HEK293 (cell line): ENCODE measurements at regions not wholly inside any gene's neighbourhood (a gene's known extent, or its start where the extent isn't known, plus 50 kb on each side); places are given as distances from the start of the nearest gene placed in this dataset.

Source experiments
- CTCF ChIA-PET: fragments of 350-600 bp; formaldehyde crosslinking; extraction: SDS; loops from one replicate; lab custom pipeline; 2021; ENCODE audit warnings: antibody characterized with exemption; lab: Yijun Ruan, JAX
- POLR2A ChIA-PET: fragments of 300-600 bp; formaldehyde crosslinking; extraction: SDS; loops from one replicate; lab custom pipeline; 2020; ENCODE audit warnings: antibody characterized with exemption, inconsistent platforms; lab: Yijun Ruan, JAX
- H3K27ac ChIP-seq: fragments of 200-500 bp; sonication (Bioruptor generic); 2 replicates; pipeline ENCODE4 v1.5.1; 2014; ENCODE audit warnings: low read depth, low read length, control low read depth, inconsistent platforms; ENCODE audit errors: extremely low read depth
- H3K36me3 ChIP-seq, 2 experiments: fragments of 200-500 bp in 1 of 2; sonication (Bioruptor generic) in 1 of 2; 1 replicate in 1 of 2; 2 replicates in 1 of 2; pipeline ENCODE4 v1.5.1; 2014 to 2017; ENCODE audit warnings: inconsistent platforms in 2 of 2, low read length in 2 of 2; ENCODE audit not compliant: control insufficient read depth in 2 of 2, insufficient read depth in 1 of 2
- H3K4me1 ChIP-seq: fragments of 200-500 bp; sonication (Bioruptor generic); 2 replicates; pipeline ENCODE4 v1.5.1; 2014; ENCODE audit warnings: mild to moderate bottlenecking, low read length, inconsistent platforms; ENCODE audit not compliant: control insufficient read depth, insufficient read depth
- H3K4me3 ChIP-seq: 2 replicates; pipeline ENCODE4 v1.5.1; 2011; ENCODE audit warnings: low read depth, mild to moderate bottlenecking, control low read depth, low read length, moderate library complexity
- H3K9me3 ChIP-seq: fragments of 200-500 bp; sonication (Bioruptor generic); 2 replicates; pipeline ENCODE4 v1.5.1; 2014; ENCODE audit warnings: low read depth, low read length, inconsistent platforms; ENCODE audit not compliant: control insufficient read depth, insufficient read depth
- HOXA7 ChIP-seq: sonication (generic); formaldehyde crosslinking; IDR thresholded peaks from 2 replicates; pipeline ENCODE4 v1.8.1; 2022; ENCODE audit warnings: missing genetic modification reagents, borderline replicate concordance
- KLF8 ChIP-seq: fragments of 450-650 bp; formaldehyde crosslinking; IDR thresholded peaks from 2 replicates; pipeline ENCODE4 v1.5.1; 2016; ENCODE audit warnings: missing biosample characterization, missing genetic modification characterization
- MZF1 ChIP-seq: fragments of 450-650 bp; formaldehyde crosslinking; IDR thresholded peaks from 2 replicates; pipeline ENCODE4 v1.5.1; 2017; ENCODE audit warnings: missing biosample characterization, missing genetic modification characterization, borderline replicate concordance
- PRDM1 ChIP-seq: fragments of 450-650 bp; formaldehyde crosslinking; IDR thresholded peaks from 2 replicates; pipeline ENCODE4; 2016; ENCODE audit warnings: missing biosample characterization, missing genetic modification characterization
- PRDM4 ChIP-seq: fragments of 450-650 bp; formaldehyde crosslinking; IDR thresholded peaks from 2 replicates; pipeline ENCODE4 v1.5.1; 2017; ENCODE audit warnings: missing biosample characterization, missing genetic modification characterization
- SP7 ChIP-seq: fragments of 450-650 bp; formaldehyde crosslinking; IDR thresholded peaks from 2 replicates; pipeline ENCODE4 v1.5.1; 2016; ENCODE audit warnings: missing biosample characterization, missing genetic modification characterization
- WT1 ChIP-seq: fragments of 450-650 bp; formaldehyde crosslinking; IDR thresholded peaks from 2 replicates; pipeline ENCODE4 v1.5.1; 2016; ENCODE audit warnings: missing biosample characterization, missing genetic modification characterization
- ZBTB49 ChIP-seq: fragments of 450-650 bp; formaldehyde crosslinking; IDR thresholded peaks from 2 replicates; pipeline ENCODE4 v1.5.1; 2016; ENCODE audit warnings: missing biosample characterization, missing genetic modification characterization, low read depth
- ZNF133 ChIP-seq: fragments of 450-650 bp; formaldehyde crosslinking; IDR thresholded peaks from 2 replicates; pipeline ENCODE4 v1.5.1; 2016; ENCODE audit warnings: missing biosample characterization, missing genetic modification characterization
- ZNF138 ChIP-seq: fragments of 450-650 bp; formaldehyde crosslinking; IDR thresholded peaks from 2 replicates; pipeline ENCODE4 v1.5.1; 2016; ENCODE audit warnings: missing biosample characterization, missing genetic modification characterization, borderline replicate concordance
- ZNF174 ChIP-seq: fragments of 450-650 bp; formaldehyde crosslinking; IDR thresholded peaks from 2 replicates; pipeline ENCODE4 v1.5.0; 2017; ENCODE audit warnings: missing biosample characterization, mild to moderate bottlenecking, missing genetic modification characterization
- ZNF2 ChIP-seq: fragments of 450-650 bp; formaldehyde crosslinking; IDR thresholded peaks from 2 replicates; pipeline ENCODE4 v1.5.1; 2016; ENCODE audit warnings: missing biosample characterization, missing genetic modification characterization
- ZNF362 ChIP-seq: fragments of 450-650 bp; formaldehyde crosslinking; IDR thresholded peaks from 2 replicates; pipeline ENCODE4 v1.5.1; 2016; ENCODE audit warnings: missing biosample characterization, missing genetic modification characterization
- ZNF518A ChIP-seq: fragments of 450-650 bp; formaldehyde crosslinking; conservative IDR thresholded peaks from 2 replicates; pipeline ENCODE4 v1.5.1; 2016; ENCODE audit warnings: low read depth, missing biosample characterization, missing genetic modification characterization
- ZNF521 ChIP-seq: fragments of 450-650 bp; formaldehyde crosslinking; IDR thresholded peaks from 2 replicates; pipeline ENCODE4 v1.5.1; 2017; ENCODE audit warnings: missing biosample characterization, mild to moderate bottlenecking, missing genetic modification characterization
- ZNF529 ChIP-seq: fragments of 450-650 bp; formaldehyde crosslinking; IDR thresholded peaks from 2 replicates; pipeline ENCODE4 v1.5.1; 2017; ENCODE audit warnings: missing genetic modification characterization, missing biosample characterization; ENCODE audit not compliant: insufficient replicate concordance
- ZNF621 ChIP-seq: fragments of 450-650 bp; formaldehyde crosslinking; IDR thresholded peaks from 2 replicates; pipeline ENCODE4 v1.5.1; 2017; ENCODE audit warnings: missing biosample characterization, missing genetic modification characterization
- ZNF624 ChIP-seq: fragments of 450-650 bp; formaldehyde crosslinking; IDR thresholded peaks from 2 replicates; pipeline ENCODE4 v1.5.1; 2017; ENCODE audit warnings: missing biosample characterization, missing genetic modification characterization
- ZNF747 ChIP-seq: fragments of 450-650 bp; formaldehyde crosslinking; IDR thresholded peaks from 2 replicates; pipeline ENCODE4 v1.5.1; 2016; ENCODE audit warnings: missing biosample characterization, missing genetic modification characterization
- ZNF768 ChIP-seq: fragments of 450-650 bp; formaldehyde crosslinking; IDR thresholded peaks from 2 replicates; pipeline ENCODE4 v1.5.1; 2018; ENCODE audit warnings: missing biosample characterization, mild to moderate bottlenecking, missing genetic modification characterization

GRCh38 chr15:94061041-94061440, 170.3 kb upstream of the MCTP2 start (continued):
- TF ChIP-seq ZBTB49 (tag by site-specific recombination) (no peak), KLF8 (tag by site-specific recombination) (no peak), ZNF362 (tag by site-specific recombination) (no peak), ZNF174 (tag by site-specific recombination) (no peak)

GRCh38 chr15:94059013-94059587, 172.3 kb upstream of the MCTP2 start:
- no peak for TF ChIP-seq ZNF133
- TF ChIP-seq WT1 (tag by site-specific recombination): no peak
- TF ChIP-seq SP7: no peak
- no peak for TF ChIP-seq ZNF624 (tag by site-specific recombination)
- no peak for TF ChIP-seq ZNF138 (tag by site-specific recombination)
- no peak for TF ChIP-seq ZNF2
- no peak for TF ChIP-seq PRDM1 (tag by site-specific recombination)
- TF ChIP-seq HOXA7 (CRISPR knock-in tag): no peak
- no peak for TF ChIP-seq ZNF529 (tag by site-specific recombination)
- no peak for TF ChIP-seq ZNF621 (tag by site-specific recombination)
- TF ChIP-seq PRDM4: no peak
- Histone ChIP-seq H3K4me3 (no peak overlapping the region), H3K9me3 (no peaks in the 10 kb centered on the region), H3K27ac (no peak overlapping the region), H3K36me3 (no peaks in the 10 kb centered on the region), H3K4me1 (peaks cover 12% of the 10 kb centered on the region)
- ChIA-PET CTCF (interaction anchor here (0.9 to 1.2 kb wide), 2 partner anchors 11 to 61 kb away, joined by 4 read pairs; no protein-coding TSS in a partner anchor), POLR2A (no interaction called here)

- no peak overlapping the region for H3K4me3 ChIP-seq
- CTCF ChIA-PET: interaction anchor here (0.8 kb wide), 1 partner anchor 31 kb away, joined by 3 read pairs; no protein-coding TSS in a partner anchor
- H3K27ac ChIP-seq: no peak overlapping the region
- no peaks in the 10 kb centered on the region for H3K36me3 ChIP-seq
- peaks cover 12% of the 10 kb centered on the region for H3K4me1 ChIP-seq
- no peaks in the 10 kb centered on the region for H3K9me3 ChIP-seq
- TF ChIP-seq MZF1 (tag by site-specific recombination): no peak
- no peak for TF ChIP-seq ZNF747 (tag by site-specific recombination)
- no peak for TF ChIP-seq ZNF521 (tag by site-specific recombination)
- no peak for TF ChIP-seq ZNF138 (tag by site-specific recombination)
- TF ChIP-seq ZNF518A (tag by site-specific recombination): no peak
- no peak for TF ChIP-seq ZNF768
- TF ChIP-seq, all 188 proteins: peak for 0
- POLR2A ChIA-PET: interaction anchor here (0.8 kb wide), 1 partner anchor 13 kb away, joined by 3 read pairs; no protein-coding TSS in a partner anchor
These were observed 174.1 kb upstream of the MCTP2 start for GRCh38 chr15:94057305-94057704.
